Pancreas (tissue), 10 donors: ENCODE measurements at regions not wholly inside any gene's neighbourhood (a gene's known extent, or its start where the extent isn't known, plus 50 kb on each side); places are given as distances from the start of the nearest gene placed in this dataset.
A peak's percentile ranks its signal among the peaks of the same experiment; 100 is the strongest.

ENCODE experiments used
- ATAC-seq, 4 donors: fragments of 200-7000 bp; cut with Tn5 transposase; one replicate each; pipeline versions ENCODE4 v1.8.0 to v1.9.1; 2020; ENCODE audit warnings: mild to moderate bottlenecking in 4 of 4, moderate library complexity in 4 of 4
- DNase-seq, 6 donors: peaks; one replicate each; pipeline ENCODE4 v3.0.0-alpha.2; 2020
- FAIRE-seq: peaks from 2 replicates; lab custom pipeline; 2012; peaks lifted over from hg19 to GRCh38; lab: Jason Lieb, UNC
- H3K27ac ChIP-seq, 4 donors: fragments of 200-600 bp; sonication (generic); 1 replicate in 3 of 4; 2 replicates in 1 of 4; pipeline versions ENCODE4 v1.5.0 to v1.8.0; 2020
- H3K27me3 ChIP-seq, 4 donors: fragments of 200-600 bp; one replicate each; pipeline ENCODE4 v1.8.0; 2021
- H3K36me3 ChIP-seq, 3 donors: fragments of 200-600 bp; sonication (generic) in 1 of 3; one replicate each; pipeline versions ENCODE4 v1.5.0 to v1.8.0; 2020 to 2021
- H3K4me1 ChIP-seq, 3 donors: fragments of 200-600 bp; one replicate each; pipeline ENCODE4 v1.8.0; 2021
- H3K4me3 ChIP-seq, 4 donors: fragments of 200-600 bp; sonication (generic) in 2 of 4; one replicate each; pipeline versions ENCODE4 v1.5.0 to v1.8.0; 2020 to 2021
- H3K9me3 ChIP-seq, 4 donors: fragments of 200-600 bp; one replicate each; pipeline ENCODE4 v1.8.0; 2021
- WGBS, 2 donors: extraction: QIAGEN DNeasy Blood & Tissue Kit; methylation state at CpG; one replicate each; pipeline ENCODE4 v1.1.7; 2013; 5-methylcytosine and 5-hydroxymethylcytosine counted together
- intact Hi-C, 3 donors: fragments of 100-400 bp; cut with DNase I; formaldehyde crosslinking; loops; one replicate each; pipeline versions ENCODE4 v1.11.1 to v1.14.2; 2022
- TF ChIP-seq, protein P1 (sequence below), 4 donors: fragments of 200-600 bp; sonication (generic) in 3 of 4; IDR thresholded peaks; one replicate each; pipeline versions ENCODE4 v1.5.0 to v1.8.0; 2021; ENCODE audit warnings: antibody characterized with exemption in 4 of 4
- donor health status: healthy with polysubstance abuse.
- donor health status: DM: no; HTN: no; CAD: no; lungs with moderate emphysema.
- donor health status: DM: no; HTN: no; CAD: no.
- donor health status: control.
- donor health status: control.
- donor health status: Bipolar disorder and iron deficiency.
- donor health status: DM: yes; HTN: yes; CAD: no.
- donor health status: DM: no; HTN: no; CAD: no.
- donor health status: DM: no; HTN: no; CAD: no.
- donor health status: DM: yes; HTN: yes; CAD: no.

DNA sequence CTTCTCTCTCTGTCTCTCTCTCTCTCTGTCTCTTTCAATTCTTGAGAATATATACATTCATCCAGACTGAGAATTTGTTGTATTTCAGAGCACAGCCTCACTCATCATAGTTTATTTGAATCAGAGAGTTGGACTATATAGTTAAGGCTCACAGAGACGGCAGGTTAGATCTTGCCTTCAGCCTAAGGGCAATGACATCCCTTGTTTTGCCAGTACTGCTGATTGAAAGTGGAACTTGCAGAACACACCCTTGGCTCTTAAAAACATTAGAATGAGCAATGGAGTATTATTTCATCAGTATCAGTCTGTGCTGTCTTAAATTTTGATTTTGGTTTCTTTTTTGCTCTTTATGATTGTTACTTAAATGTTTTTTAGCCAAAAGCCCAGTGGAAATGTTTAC is 62.0 kb upstream of the DSG1 start:
- intact Hi-C loops, result no loop called here
- 84 to 90% methylated on average over 1 of the region's 1 CpG for WGBS, 2 donors
- Histone ChIP-seq H3K27ac (no peak overlapping the region), H3K27me3 (no peaks in the 10 kb centered on the region), H3K4me3 (no peak overlapping the region), H3K9me3 (no peaks in the 10 kb centered on the region), H3K36me3 (no peaks in the 10 kb centered on the region), H3K4me1 (no peaks in the 10 kb centered on the region)
- TF ChIP-seq, protein P1, sequence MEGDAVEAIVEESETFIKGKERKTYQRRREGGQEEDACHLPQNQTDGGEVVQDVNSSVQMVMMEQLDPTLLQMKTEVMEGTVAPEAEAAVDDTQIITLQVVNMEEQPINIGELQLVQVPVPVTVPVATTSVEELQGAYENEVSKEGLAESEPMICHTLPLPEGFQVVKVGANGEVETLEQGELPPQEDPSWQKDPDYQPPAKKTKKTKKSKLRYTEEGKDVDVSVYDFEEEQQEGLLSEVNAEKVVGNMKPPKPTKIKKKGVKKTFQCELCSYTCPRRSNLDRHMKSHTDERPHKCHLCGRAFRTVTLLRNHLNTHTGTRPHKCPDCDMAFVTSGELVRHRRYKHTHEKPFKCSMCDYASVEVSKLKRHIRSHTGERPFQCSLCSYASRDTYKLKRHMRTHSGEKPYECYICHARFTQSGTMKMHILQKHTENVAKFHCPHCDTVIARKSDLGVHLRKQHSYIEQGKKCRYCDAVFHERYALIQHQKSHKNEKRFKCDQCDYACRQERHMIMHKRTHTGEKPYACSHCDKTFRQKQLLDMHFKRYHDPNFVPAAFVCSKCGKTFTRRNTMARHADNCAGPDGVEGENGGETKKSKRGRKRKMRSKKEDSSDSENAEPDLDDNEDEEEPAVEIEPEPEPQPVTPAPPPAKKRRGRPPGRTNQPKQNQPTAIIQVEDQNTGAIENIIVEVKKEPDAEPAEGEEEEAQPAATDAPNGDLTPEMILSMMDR (IDR thresholded peaks at IDR 0.05), result no peak
- no peak for FAIRE-seq
- no peak for ATAC-seq
- no peak for DNase-seq

GRCh38 chr18:31258789-31259188 is 59.2 kb upstream of the DSG1 start:
- TF ChIP-seq, protein P1 (IDR thresholded peaks at IDR 0.05), result no peak

DNA sequence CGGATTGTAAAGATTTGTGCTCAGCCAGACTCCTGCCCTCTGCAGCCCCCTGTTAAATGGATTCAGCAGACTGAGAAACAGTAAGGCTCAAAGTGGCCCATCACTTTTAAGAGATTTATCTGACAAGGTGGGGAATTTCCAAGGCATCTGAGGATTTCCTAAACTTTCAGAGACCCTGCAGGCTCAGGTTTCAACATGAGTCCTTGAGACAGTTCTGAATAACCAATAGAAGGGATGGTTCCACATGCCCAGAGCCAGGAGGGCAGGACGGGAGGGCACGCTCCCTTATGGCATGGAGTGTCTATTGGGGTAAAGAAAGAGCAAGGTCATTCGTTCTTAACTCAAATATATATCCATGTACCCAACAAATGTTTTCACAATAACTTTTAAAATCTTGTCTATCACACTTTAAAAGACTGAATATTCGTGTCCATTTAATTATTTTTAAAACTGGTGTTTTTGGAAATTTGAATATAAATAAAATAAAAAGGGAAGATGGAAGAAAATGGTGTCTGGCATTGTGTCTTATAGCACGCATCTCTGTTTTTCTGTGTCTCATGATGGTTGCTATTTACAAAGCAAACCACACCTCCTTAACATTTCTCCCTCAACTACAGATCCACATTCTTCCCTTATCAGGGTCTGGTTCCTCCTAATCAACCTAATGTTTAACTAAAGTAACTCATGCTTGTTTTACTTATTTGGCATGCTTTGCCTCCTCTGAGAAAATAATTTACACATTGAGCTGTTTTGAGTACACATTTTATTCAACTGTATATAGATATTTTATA is 56.0 kb upstream of the DSG1 start:
- whole genome bisulfite sequencing, 2 donors, result 35 to 39% methylated on average over 6 of the region's 6 CpGs
- Histone ChIP-seq H3K4me3 (no peak overlapping the region), H3K27me3 (no peaks in the 10 kb centered on the region), H3K4me1 (peaks cover 8 to 15% (median 10%) of the 10 kb centered on the region in 3 donors), H3K9me3 (no peaks in the 10 kb centered on the region), H3K36me3 (no peaks in the 10 kb centered on the region), H3K27ac (peak overlapping the region in 2 of 4 donors; percentile 53 to 76)
- TF ChIP-seq, protein P1 (IDR thresholded peaks at IDR 0.05), result no peak
- ATAC-seq, result peak; percentile 85 to 94 (median 90)
- no peak for FAIRE-seq
- DNase-seq, result no peak
- intact Hi-C loops, result no loop called here

More at GRCh38 chr18:31258789-31259188, 59.2 kb upstream of the DSG1 start:
- intact Hi-C loops, result no loop called here
- H3K27ac ChIP-seq, result no peak overlapping the region
- no peaks in the 10 kb centered on the region for H3K9me3 ChIP-seq
- no peaks in the 10 kb centered on the region for H3K27me3 ChIP-seq
- DNase-seq, result no peak
- H3K36me3 ChIP-seq, result no peaks in the 10 kb centered on the region
- 67 to 80% methylated on average over 3 of the region's 3 CpGs for WGBS, 2 donors
- no peak overlapping the region for H3K4me3 ChIP-seq
- ATAC-seq, result no peak
- H3K4me1 ChIP-seq, result peaks cover 8 to 15% (median 10%) of the 10 kb centered on the region in 3 donors
- no peak for FAIRE-seq

- FAIRE-seq, result no peak
- TF ChIP-seq, protein P1 (IDR thresholded peaks at IDR 0.05), result no peak
- Histone ChIP-seq H3K4me3 (no peak overlapping the region), H3K27me3 (no peaks in the 10 kb centered on the region), H3K36me3 (no peaks in the 10 kb centered on the region), H3K9me3 (no peaks in the 10 kb centered on the region), H3K4me1 (peaks cover 9 to 16% (median 13%) of the 10 kb centered on the region in 3 donors), H3K27ac (peak overlapping the region in 1 of 4 donors; percentile 75)
- DNase-seq, result no peak
- peak in 2 of 4 donors; percentile 65 to 69 for ATAC-seq
- WGBS, 2 donors, result 50 to 58% methylated on average over 2 of the region's 2 CpGs
- intact Hi-C loops, result no loop called here
Observed at GRCh38 chr18:31267823-31268481, 50.0 kb upstream of the DSG1 start.
